IPS-NIHi11 (cell line): ENCODE measurements at regions not wholly inside any gene's neighbourhood (a gene's known extent, or its start where the extent isn't known, plus 50 kb on each side); places are given as distances from the start of the nearest gene placed in this dataset.

Experiments used
- DNase-seq: peaks from one replicate; pipeline ENCODE4 v3.0.0; 2012; ENCODE audit warnings: mixed read lengths, low spot score

GRCh38 chr20:61049684-61050083 is 202.4 kb upstream of the CDH4 start:
- DNase-seq: no peak

DNA sequence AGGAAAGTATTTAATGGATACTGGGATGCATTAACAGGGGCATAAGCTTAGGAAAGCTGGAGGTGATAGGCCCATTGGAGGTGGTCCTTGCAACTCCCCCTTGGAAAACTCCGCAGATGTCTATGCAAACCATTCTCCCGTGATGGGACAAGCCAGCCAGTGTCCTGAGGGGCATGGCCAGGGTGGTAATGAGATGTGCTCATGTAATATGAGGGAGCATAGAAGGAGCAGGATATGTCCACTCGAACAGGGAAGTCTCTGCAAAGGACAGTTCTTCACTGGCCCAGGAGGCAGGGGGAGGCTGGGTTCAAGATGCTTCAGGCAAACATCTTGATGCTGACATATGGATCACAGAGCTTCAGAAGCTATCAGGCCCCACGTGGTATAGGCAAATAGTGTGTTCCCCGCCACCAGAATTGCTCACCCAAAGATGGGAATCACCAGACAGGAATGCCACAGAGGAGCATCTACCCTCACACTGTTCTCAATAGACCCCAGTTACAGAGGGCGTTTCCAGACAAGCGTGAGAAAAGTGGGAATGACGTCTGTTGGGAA is 201.6 kb upstream of the CDH4 start:
- no peak for DNase-seq

GRCh38 chr20:61052195-61052750 is 199.8 kb upstream of the CDH4 start:
- DNase-seq: no peak

DNA sequence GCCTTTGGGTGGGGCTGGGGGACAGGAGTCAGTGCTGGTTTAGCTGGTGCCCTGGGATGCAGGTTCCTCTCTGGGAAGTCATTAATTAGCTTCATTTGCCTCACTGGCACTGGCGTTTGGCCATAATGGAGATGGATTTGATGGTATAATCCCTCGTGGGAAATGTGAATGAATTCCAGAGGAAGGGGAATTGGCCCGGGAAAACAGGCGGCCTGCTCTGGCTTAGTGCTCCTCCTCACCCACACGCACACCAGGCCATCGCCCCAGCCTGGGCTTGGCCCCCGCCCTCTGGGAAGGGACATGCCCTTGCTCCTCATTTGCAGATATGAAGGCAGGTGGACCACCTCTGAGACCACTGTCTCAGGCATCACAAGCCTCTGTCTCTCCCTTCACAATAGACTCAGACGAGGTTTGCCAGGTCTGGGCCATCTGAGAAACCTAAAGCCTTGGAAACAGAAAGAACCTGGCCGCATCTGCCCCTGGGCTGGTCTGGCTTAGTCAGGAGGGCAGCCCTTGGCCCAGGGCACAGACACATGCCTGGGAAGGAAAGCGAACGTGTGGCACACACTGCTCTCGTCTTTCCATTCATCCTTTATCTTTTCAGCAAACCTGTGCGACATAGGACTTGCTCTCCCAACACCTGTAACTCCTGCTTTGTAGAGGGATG is 199.2 kb upstream of the CDH4 start:
- DNase-seq: no peak

- DNase-seq: no peak
Measured at GRCh38 chr20:61053487-61053886, 198.6 kb upstream of the CDH4 start.

GRCh38 chr20:61053889-61054288 is 198.2 kb upstream of the CDH4 start:
- DNase-seq: no peak

GRCh38 chr20:61054411-61054810 is 197.7 kb upstream of the CDH4 start:
- no peak for DNase-seq

GRCh38 chr20:61055180-61056010 is 196.7 kb upstream of the CDH4 start:
- DNase-seq: no peak

GRCh38 chr20:61056116-61056515 is 195.9 kb upstream of the CDH4 start:
- DNase-seq: no peak

DNA sequence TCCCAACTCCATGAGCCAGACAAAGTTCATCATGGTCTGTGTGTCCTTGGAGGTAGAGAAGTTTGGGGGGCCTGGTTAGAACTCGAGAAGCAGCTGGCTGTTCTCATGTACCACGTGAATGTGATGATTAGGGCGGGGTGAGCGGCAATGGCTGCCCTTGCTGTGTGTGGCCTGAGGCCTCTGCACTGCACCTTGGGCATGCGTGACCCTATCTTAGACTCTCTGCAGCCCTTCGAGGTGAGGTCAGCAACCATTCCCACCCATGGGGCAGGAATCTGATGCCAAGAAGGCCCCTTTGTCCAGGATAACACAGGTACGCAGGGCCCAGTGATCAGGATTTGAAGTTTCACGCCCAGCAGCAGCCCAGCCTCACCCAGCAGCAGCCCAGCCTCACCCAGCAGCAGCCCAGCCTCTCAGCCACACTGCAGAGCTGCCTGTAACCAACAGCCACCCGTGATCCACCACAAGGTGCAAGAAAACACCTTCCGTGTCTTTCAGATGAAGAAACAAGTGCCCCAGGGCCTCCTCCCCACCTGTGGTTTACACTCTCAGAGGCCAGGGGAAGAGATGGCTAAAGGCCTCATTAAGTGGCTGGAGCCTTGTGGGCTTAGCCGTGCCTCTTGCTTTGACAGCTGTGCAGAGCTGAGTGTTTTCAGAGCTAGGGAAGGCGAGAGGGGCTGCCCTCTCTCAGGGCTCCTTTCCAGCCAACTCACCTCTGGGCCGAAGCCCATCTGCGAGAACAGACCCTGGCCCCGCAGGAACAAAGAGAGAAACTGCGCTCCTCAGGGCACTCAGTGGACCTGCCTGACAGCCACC is 195.2 kb upstream of the CDH4 start:
- no peak for DNase-seq

- DNase-seq: no peak
Measured at GRCh38 chr20:61057443-61058121, 194.5 kb upstream of the CDH4 start.

- DNase-seq: no peak
Measured at GRCh38 chr20:61061981-61062380, 190.1 kb upstream of the CDH4 start.

- no peak for DNase-seq
Measured at GRCh38 chr20:61065853-61066252, 186.2 kb upstream of the CDH4 start.

DNA sequence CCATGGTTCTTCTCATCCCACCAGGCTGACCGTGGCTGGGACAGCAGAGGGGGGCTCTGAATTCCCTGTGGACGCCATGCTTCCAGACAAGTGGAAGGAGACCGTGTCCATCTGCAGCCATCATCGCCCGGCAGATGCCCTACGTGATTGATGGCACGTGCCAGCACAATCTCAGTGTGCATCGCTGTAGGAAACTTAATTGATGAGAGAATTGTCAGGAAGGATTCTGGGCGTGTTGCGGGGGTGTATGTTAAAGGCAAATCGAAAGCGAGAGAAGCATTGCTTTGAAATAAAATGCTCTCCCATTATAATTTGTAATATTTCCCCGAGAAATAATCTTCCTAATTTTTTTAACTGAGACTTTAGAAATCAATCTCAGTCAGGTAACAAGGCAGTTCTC is 185.5 kb upstream of the CDH4 start:
- DNase-seq: no peak

DNA sequence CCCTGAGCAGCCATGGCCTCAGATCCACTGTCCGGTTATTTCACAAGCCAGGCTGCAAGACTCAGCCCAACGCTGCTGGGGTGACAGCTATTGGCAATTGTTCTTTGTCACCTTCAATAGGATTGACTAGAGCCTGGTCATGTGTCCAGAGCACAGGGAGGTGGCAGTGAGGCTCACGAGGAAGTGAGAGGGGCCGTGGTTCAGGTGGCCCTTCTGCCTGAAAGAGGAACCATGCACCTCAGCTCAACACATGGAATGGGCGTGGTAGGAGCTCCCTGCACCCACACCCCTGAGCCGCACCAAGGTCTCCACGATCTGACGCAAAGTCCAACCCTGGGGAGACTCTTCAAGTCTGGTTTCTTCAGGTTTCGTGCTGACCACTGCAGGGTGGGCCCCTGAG is 184.8 kb upstream of the CDH4 start:
- no peak for DNase-seq

DNA sequence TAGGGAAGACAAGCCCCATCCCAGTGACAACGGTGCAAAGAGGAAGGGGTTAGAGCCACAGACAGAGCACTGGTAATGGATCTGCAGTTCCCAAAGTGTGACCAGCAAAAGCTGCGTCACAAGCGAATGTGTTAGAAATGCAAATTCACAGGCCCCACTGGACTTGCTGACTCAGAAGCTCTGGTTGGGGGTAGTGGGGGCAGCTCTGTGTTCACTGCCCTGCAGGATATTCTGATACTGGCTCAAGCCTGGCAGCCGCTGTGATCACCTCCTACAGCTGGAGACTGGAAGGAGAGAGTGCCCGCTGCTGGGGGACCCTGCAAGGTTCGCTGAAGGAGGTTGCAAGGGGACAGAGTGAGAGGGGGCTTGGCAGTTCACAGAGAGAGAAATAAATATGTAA is 179.7 kb upstream of the CDH4 start:
- DNase-seq: no peak

- no peak for DNase-seq
Measured at GRCh38 chr20:61073376-61073775, 178.7 kb upstream of the CDH4 start.

GRCh38 chr20:61082720-61083119 is 169.3 kb upstream of the CDH4 start:
- DNase-seq: no peak

- DNase-seq: no peak
Measured at GRCh38 chr20:61083431-61083830, 168.6 kb upstream of the CDH4 start.

- no peak for DNase-seq
Measured at GRCh38 chr20:61086031-61086430, 166.0 kb upstream of the CDH4 start.

- no peak for DNase-seq
Measured at GRCh38 chr20:61090541-61090940, 161.5 kb upstream of the CDH4 start.

GRCh38 chr20:61092251-61092650 is 159.8 kb upstream of the CDH4 start:
- DNase-seq: no peak
